ENCODE measurements at regions not wholly inside any gene's neighbourhood (a gene's known extent, or its start where the extent isn't known, plus 50 kb on each side); places are given as distances from the start of the nearest gene placed in this dataset.
A peak's percentile ranks its signal among the peaks of the same experiment; 100 is the strongest.

GRCh38 chr2:144333143-144333555 lies 186.8 kb downstream of the ZEB2 start:
- no peak overlapping the region; the same call in 1 of the 2 replicates for H3K4me3 ChIP-seq (ENCODE audit: low read depth, low read length)
- TF ChIP-seq CTCF (IDR thresholded peaks at IDR 0.05; ENCODE audit: low read depth, low read length), result no peak

DNA sequence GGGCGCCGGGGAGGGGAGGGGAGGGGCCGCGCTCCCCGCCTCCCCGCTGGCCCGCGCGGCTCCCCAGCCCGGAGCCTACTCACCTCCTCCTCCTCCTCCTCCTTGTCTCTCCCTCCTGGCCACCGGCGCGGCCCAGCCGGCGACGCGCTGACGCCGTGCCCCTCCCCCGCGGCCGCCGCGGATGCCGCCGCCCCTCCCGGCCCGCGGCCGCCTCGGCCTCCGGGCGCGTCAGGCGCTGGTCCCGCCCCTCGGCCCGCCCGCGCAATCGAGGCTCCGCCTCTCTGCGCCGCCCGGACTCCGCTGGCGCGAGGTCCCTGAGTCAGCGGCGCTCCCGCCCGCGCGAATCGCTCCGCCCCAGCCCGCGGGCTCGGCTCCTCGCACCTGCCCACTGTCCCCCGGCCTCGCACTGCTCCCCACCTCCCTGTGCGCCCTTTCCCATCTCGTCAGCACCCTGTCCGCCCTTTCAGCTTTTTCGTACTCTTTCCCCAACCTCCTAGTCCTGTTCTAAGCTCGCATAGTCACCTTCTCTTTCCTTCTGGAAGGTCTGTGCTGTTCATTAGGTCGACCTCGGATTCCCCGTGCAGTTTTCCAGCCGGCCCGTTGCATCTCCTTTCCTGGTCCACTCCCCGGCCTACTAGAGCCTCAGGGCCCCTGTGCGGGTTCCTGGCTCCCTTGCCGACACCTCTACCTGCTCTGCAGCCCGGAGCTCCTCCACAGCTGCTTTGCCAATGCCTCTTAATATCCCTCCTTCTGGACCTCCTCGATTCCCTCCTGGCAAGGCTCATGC lies 187.4 kb downstream of the ZEB2 start:
- TF ChIP-seq CTCF (IDR thresholded peaks at IDR 0.05; ENCODE audit: low read depth, low read length), result no peak
- H3K4me3 ChIP-seq (ENCODE audit: low read depth, low read length), result peak overlapping the region; percentile 77

DNA sequence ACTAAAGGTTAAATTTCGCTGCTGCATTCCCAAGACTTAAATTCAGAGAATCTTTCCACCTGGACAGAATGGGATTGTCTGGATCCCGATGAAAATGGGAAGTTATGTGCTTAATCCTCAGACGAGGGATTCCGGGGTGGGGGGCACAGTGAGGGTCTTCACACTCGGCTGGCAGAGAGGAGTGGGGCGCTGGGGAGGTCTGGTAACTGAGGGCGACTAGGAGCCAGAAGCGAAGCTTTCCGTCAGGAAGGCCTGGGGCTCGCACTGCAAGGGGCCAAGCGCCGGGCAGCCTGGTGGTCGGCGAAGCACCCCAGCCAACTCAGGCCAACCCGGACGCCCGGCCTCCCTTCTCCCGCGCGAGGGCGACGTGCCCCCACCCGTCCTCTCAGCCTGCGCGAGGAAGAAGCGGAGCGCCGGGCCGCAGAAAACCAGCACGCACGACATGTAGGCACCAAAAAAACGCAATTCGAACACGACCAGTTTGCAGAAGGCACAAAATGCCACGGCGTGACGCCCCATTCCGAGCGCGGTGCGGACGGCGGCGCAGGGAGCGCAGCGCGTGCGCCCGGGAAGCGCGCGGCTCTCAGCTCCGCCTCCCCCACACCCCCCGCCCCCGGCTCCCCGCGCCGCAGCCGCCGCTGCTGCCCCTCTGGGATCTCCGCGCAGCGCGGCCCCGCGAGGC lies 188.1 kb downstream of the ZEB2 start:
- no peak for TF ChIP-seq CTCF (IDR thresholded peaks at IDR 0.05; ENCODE audit: low read depth, low read length)

GRCh38 chr2:144330951-144331673 lies 188.8 kb downstream of the ZEB2 start:
- TF ChIP-seq CTCF (IDR thresholded peaks at IDR 0.05; ENCODE audit: low read depth, low read length), result no peak
- H3K4me3 ChIP-seq (ENCODE audit: low read depth, low read length), result peak overlapping the region; percentile 77

More for the DNA sequence above, 188.1 kb downstream of the ZEB2 start:
- H3K4me3 ChIP-seq (ENCODE audit: low read depth, low read length), result peak overlapping the region; percentile 77

DNA sequence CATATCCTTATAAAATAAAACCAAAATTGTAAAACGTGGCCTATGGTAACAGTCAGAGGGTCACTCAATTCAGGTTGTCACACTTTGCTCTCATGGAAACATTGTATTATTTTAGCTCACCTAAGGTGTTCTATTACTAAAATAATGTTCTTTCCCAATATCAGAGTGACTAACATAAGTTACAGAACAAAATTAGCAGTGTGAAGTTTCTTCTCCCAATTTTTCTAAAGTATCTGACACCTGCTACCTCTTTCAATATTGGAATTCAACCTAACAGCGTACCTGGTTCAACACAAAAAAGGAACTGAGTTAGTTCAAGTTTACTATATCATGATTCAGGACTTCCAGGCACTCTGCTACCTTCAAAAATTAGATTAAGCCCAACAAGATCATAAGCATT lies 190.4 kb downstream of the ZEB2 start:
- TF ChIP-seq CTCF (IDR thresholded peaks at IDR 0.05; ENCODE audit: low read depth, low read length), result no peak
- no peak overlapping the region for H3K4me3 ChIP-seq (ENCODE audit: low read depth, low read length)

- TF ChIP-seq CTCF (IDR thresholded peaks at IDR 0.05; ENCODE audit: low read depth, low read length), result no peak
- no peak overlapping the region for H3K4me3 ChIP-seq (ENCODE audit: low read depth, low read length)
Observed at GRCh38 chr2:144328938-144329337, 191.0 kb downstream of the ZEB2 start.
